SK-N-SH (cell line): ENCODE measurements at regions not wholly inside any gene's neighbourhood (a gene's known extent, or its start where the extent isn't known, plus 50 kb on each side); places are given as distances from the start of the nearest gene placed in this dataset.

Experiments used
- CTCF ChIA-PET: fragments of 300-600, 350-600 bp; formaldehyde crosslinking; extraction: SDS; loops from one replicate; lab custom pipeline; 2021; lab: Yijun Ruan, JAX
- POLR2A ChIA-PET: fragments of 350-600 bp; sonication (Branson Sonifier 250); formaldehyde crosslinking; extraction: SDS; loops from one replicate; lab custom pipeline; 2020; ENCODE audit warnings: antibody characterized with exemption, inconsistent platforms; lab: Yijun Ruan, JAX
- DNase-seq: peaks from one replicate; pipeline ENCODE4 v3.0.0; 2012
- H2AFZ ChIP-seq: fragments of 200-600 bp; sonication (generic); 2 replicates; pipeline ENCODE4 v1.8.1; 2016; ENCODE audit warnings: antibody characterized with exemption, mild to moderate bottlenecking, low read depth
- H3F3A ChIP-seq: fragments of 200-600 bp; sonication (generic); replicated peaks from 2 replicates; pipeline ENCODE3; 2016; ENCODE audit warnings: antibody characterized with exemption, mild to moderate bottlenecking; ENCODE audit not compliant: insufficient read depth
- H3K27ac ChIP-seq, 2 experiments: fragments of 200-500 bp in 1 of 2; fragments of 200-600 bp in 1 of 2; sonication (Bioruptor generic) in 1 of 2; sonication (generic), shearing (Covaris generic) in 1 of 2; 2 replicates each; pipeline versions ENCODE4 v1.5.1 to v1.6.1; 2014 to 2016; ENCODE audit warnings: low read depth in 2 of 2, inconsistent platforms in 1 of 2, low read length in 1 of 2, mild to moderate bottlenecking in 1 of 2, mixed read lengths in 1 of 2
- H3K27me3 ChIP-seq: fragments of 200-600 bp; sonication (generic), shearing (Covaris generic); 2 replicates; pipeline ENCODE4 v1.6.1; 2016; ENCODE audit warnings: mixed run types; ENCODE audit not compliant: insufficient read depth
- H3K36me3 ChIP-seq, 2 experiments: fragments of 200-500 bp in 1 of 2; fragments of 200-600 bp in 1 of 2; sonication (Bioruptor generic) in 1 of 2; sonication (generic) in 1 of 2; replicated peaks in 1 of 2; 2 replicates each; pipeline versions ENCODE3 to v1.5.1; 2014 to 2016; ENCODE audit warnings: low read length in 1 of 2, mild to moderate bottlenecking in 1 of 2; ENCODE audit not compliant: insufficient read depth in 2 of 2, control insufficient read depth in 1 of 2
- H3K4me1 ChIP-seq, 2 experiments: fragments of 200-500 bp in 1 of 2; fragments of 200-600 bp in 1 of 2; sonication (Bioruptor generic) in 1 of 2; sonication (generic), shearing (Covaris generic) in 1 of 2; 2 replicates each; pipeline versions ENCODE4 v1.5.1 to v1.6.1; 2014 to 2016; ENCODE audit warnings: low read depth in 1 of 2, low read length in 1 of 2, mixed run types in 1 of 2; ENCODE audit not compliant: insufficient read depth in 2 of 2, control insufficient read depth in 1 of 2
- H3K4me2 ChIP-seq: fragments of 200-600 bp; sonication (generic), shearing (Covaris generic); 2 replicates; pipeline ENCODE4 v1.6.1; 2017; ENCODE audit warnings: mixed run types
- H3K4me3 ChIP-seq, 2 experiments: fragments of 200-500 bp in 1 of 2; fragments of 200-600 bp in 1 of 2; sonication (Bioruptor generic) in 1 of 2; sonication (generic), shearing (Covaris generic) in 1 of 2; 2 replicates each; pipeline versions ENCODE4 v1.5.1 to v1.8.1; 2014 to 2016; ENCODE audit warnings: low read depth in 2 of 2, inconsistent platforms in 1 of 2, low read length in 1 of 2, mild to moderate bottlenecking in 1 of 2, mixed read lengths in 1 of 2, moderate library complexity in 1 of 2
- H3K79me2 ChIP-seq: fragments of 200-600 bp; sonication (generic); 2 replicates; pipeline ENCODE4 v1.8.1; 2017; ENCODE audit warnings: mild to moderate bottlenecking; ENCODE audit not compliant: insufficient read depth
- H3K9ac ChIP-seq: fragments of 200-600 bp; sonication (generic); 2 replicates; pipeline ENCODE4 v1.6.1; 2017; ENCODE audit warnings: mixed run types
- H3K9me2 ChIP-seq: fragments of 200-600 bp; sonication (generic); 2 replicates; pipeline ENCODE4 v1.6.1; 2017; ENCODE audit warnings: mixed run types
- H3K9me3 ChIP-seq: fragments of 200-600 bp; sonication (generic); 2 replicates; pipeline ENCODE4 v1.6.1; 2017; ENCODE audit warnings: mixed run types, mild to moderate bottlenecking, moderate library complexity
- H4K20me1 ChIP-seq: fragments of 200-600 bp; sonication (generic); 2 replicates; pipeline ENCODE4 v1.6.1; 2017; ENCODE audit warnings: mild to moderate bottlenecking, mixed run types; ENCODE audit not compliant: insufficient read depth
- CHD2 ChIP-seq: fragments of 150-350 bp; IDR thresholded peaks from 2 replicates; pipeline ENCODE4 v1.6.1; 2018; ENCODE audit warnings: low read length; ENCODE audit not compliant: partially characterized antibody
- CTCF ChIP-seq: fragments of 200-600 bp; sonication (generic); IDR thresholded peaks from 2 replicates; pipeline ENCODE4 v1.6.1; 2017; ENCODE audit warnings: antibody characterized with exemption, mild to moderate bottlenecking, moderate library complexity
- ELF1 ChIP-seq: IDR thresholded peaks from 2 replicates; pipeline ENCODE4 v1.4.0; 2012
- EZH2phosphoT487 ChIP-seq: fragments of 200-600 bp; sonication (generic); IDR thresholded peaks from 2 replicates; pipeline ENCODE4 v1.6.1; 2017; ENCODE audit warnings: low read depth, mixed run types, mild to moderate bottlenecking, antibody characterized with exemption, moderate library complexity, borderline replicate concordance
- FOSL2 ChIP-seq: IDR thresholded peaks from 2 replicates; pipeline ENCODE4 v1.4.0; 2012; ENCODE audit warnings: low read depth, mild to moderate bottlenecking, moderate library complexity, borderline replicate concordance
- FOXM1 ChIP-seq: IDR thresholded peaks from 2 replicates; pipeline ENCODE4 v1.4.0; 2012; ENCODE audit warnings: low read depth, mild to moderate bottlenecking
- GABPA ChIP-seq: IDR thresholded peaks from 2 replicates; pipeline ENCODE4 v1.4.0; 2012; ENCODE audit warnings: low read depth, mild to moderate bottlenecking
- GATA2 ChIP-seq: sonication (generic); formaldehyde crosslinking; IDR thresholded peaks from 2 replicates; pipeline ENCODE4 v1.5.0; 2020; ENCODE audit warnings: mild to moderate bottlenecking, missing genetic modification reagents
- IRF3 ChIP-seq: fragments of 150-350 bp; IDR thresholded peaks from 2 replicates; pipeline ENCODE4 v1.6.1; 2016; ENCODE audit warnings: mild to moderate bottlenecking, low read depth, low read length
- MAX ChIP-seq: IDR thresholded peaks from 2 replicates; pipeline ENCODE4 v1.4.0; 2012; ENCODE audit warnings: low read depth
- MEF2A ChIP-seq: IDR thresholded peaks from 2 replicates; pipeline ENCODE4 v1.4.0; 2012; ENCODE audit warnings: low read depth, borderline replicate concordance
- POLR2AphosphoS5 ChIP-seq: IDR thresholded peaks from 2 replicates; pipeline ENCODE4 v1.6.1; 2012; ENCODE audit warnings: low read depth, low read length
- RAD21 ChIP-seq: IDR thresholded peaks from 2 replicates; pipeline ENCODE4 v1.6.1; 2012; ENCODE audit warnings: mild to moderate bottlenecking, low read length
- REST ChIP-seq: IDR thresholded peaks from 2 replicates; pipeline ENCODE4 v1.6.1; 2012; ENCODE audit warnings: mild to moderate bottlenecking, low read depth, low read length, moderate library complexity
- RFX5 ChIP-seq: IDR thresholded peaks from 2 replicates; pipeline ENCODE4 v1.6.1; 2012; ENCODE audit warnings: mild to moderate bottlenecking, improper control_type of control experiment, low read length
- RXRA ChIP-seq: IDR thresholded peaks from 2 replicates; pipeline ENCODE4 v1.4.0; 2012; ENCODE audit warnings: low read depth, mild to moderate bottlenecking, borderline replicate concordance
- SIN3A ChIP-seq: IDR thresholded peaks from 2 replicates; pipeline ENCODE4 v1.6.1; 2012; ENCODE audit warnings: low read depth, mild to moderate bottlenecking, low read length, moderate library complexity, borderline replicate concordance
- SMC3 ChIP-seq: IDR thresholded peaks from 2 replicates; pipeline ENCODE4 v1.6.1; 2012; ENCODE audit warnings: low read depth, low read length, improper control_type of control experiment
- TAF1 ChIP-seq: IDR thresholded peaks from 2 replicates; pipeline ENCODE4 v1.6.1; 2012; ENCODE audit warnings: low read depth, mild to moderate bottlenecking, low read length, moderate library complexity, borderline replicate concordance
- USF2 ChIP-seq: fragments of 150-350 bp; IDR thresholded peaks from 2 replicates; pipeline ENCODE4 v1.6.1; 2017; ENCODE audit warnings: antibody characterized with exemption, low read length, low read depth, borderline replicate concordance
- WGBS: methylation state at CpG from one replicate; pipeline ENCODE4 v1.1.6; 2017; ENCODE audit warnings: low lambda C conversion rate; 5-methylcytosine and 5-hydroxymethylcytosine counted together

- Histone ChIP-seq H3K4me1 (peaks cover 0 to 2% of the 10 kb centered on the region in 2 experiments; a peak in 1 of 4 replicates), H2AFZ (no peak overlapping the region), H3K9me3 (no peaks in the 10 kb centered on the region), H3K4me2 (no peak overlapping the region), H3K27me3 (no peaks in the 10 kb centered on the region), H3K4me3 (no peak overlapping the region), H3K27ac (no peak overlapping the region; a peak in 1 of 4 replicates), H3K9ac (no peak overlapping the region), H3K9me2 (no peaks in the 10 kb centered on the region), H3F3A (no peaks in the 10 kb centered on the region), H4K20me1 (no peaks in the 10 kb centered on the region)
- 73% methylated on average over 6 of the region's 6 CpGs for WGBS
- POLR2A ChIA-PET = no interaction called here
- DNase-seq = no peak
- TF ChIP-seq TAF1 (no peak), ELF1 (no peak), SMC3 (no peak), CTCF (no peak), FOXM1 (no peak), MAX (no peak), SIN3A (no peak), GABPA (no peak), FOSL2 (no peak), RXRA (no peak), MEF2A (no peak), CHD2 (no peak)
- TF ChIP-seq, all 33 proteins: peak for 0
- Histone ChIP-seq H3K79me2 (no peaks in the 10 kb centered on the region), H3K36me3 (no peaks in the 10 kb centered on the region)
- CTCF ChIA-PET = no interaction called here
Observed at GRCh38 chr1:94646786-94647555, 105.4 kb upstream of the F3 start.

GRCh38 chr1:94646141-94646643 is 104.6 kb upstream of the F3 start:
- ChIA-PET CTCF (no interaction called here), POLR2A (no interaction called here)
- no peak overlapping the region for H3K9ac ChIP-seq
- TF ChIP-seq IRF3 (no peak), USF2 (no peak), RAD21 (no peak), GATA2 (no peak), RFX5 (no peak), POLR2AphosphoS5 (no peak), REST (no peak), FOXM1 (no peak), GABPA (no peak), EZH2phosphoT487 (no peak)

More at GRCh38 chr1:94646141-94646643, 104.6 kb upstream of the F3 start:
- Histone ChIP-seq H3K4me2 (no peak overlapping the region), H3K27ac (no peak overlapping the region), H3K27me3 (no peaks in the 10 kb centered on the region), H4K20me1 (no peaks in the 10 kb centered on the region), H3K9me3 (no peaks in the 10 kb centered on the region), H3K4me1 (peaks cover 0 to 2% of the 10 kb centered on the region in 2 experiments; a peak in 1 of 4 replicates), H3K9me2 (no peaks in the 10 kb centered on the region), H3F3A (no peaks in the 10 kb centered on the region), H2AFZ (no peak overlapping the region), H3K4me3 (no peak overlapping the region), H3K36me3 (no peaks in the 10 kb centered on the region), H3K79me2 (no peaks in the 10 kb centered on the region)
- 83% methylated on average over 4 of the region's 4 CpGs for WGBS
- no peak for DNase-seq
